ENCODE measurements at regions not wholly inside any gene's neighbourhood (a gene's known extent, or its start where the extent isn't known, plus 50 kb on each side); places are given as distances from the start of the nearest gene placed in this dataset.

DNA sequence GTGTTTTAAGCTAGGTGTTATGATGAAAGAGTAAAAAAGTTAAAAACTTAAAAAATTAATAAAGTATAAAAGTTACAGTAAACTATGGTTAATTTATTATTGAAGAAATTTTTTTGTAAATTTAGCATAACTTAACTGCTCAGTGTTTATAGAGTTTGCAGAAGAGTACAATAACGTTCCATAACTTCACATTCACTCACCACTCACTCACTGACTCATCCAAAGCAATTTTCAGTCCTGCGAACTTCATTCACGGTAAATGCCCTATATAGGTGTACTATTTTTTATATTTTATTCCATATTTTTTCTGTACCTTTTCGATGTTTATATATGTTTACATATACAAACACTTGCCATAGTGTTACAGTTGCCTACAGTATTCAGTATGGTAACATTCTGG, 694.8 kb upstream of the SLC39A10 start:
- no peaks in the 10 kb centered on the region; a peak in 1 of 4 replicates for H3K36me3 ChIP-seq (ENCODE audit: control insufficient read depth in 2 of 2, insufficient read depth in 2 of 2, low read length in 1 of 2)
- ChIA-PET CTCF (no interaction called here), RAD21 (ENCODE audit: unreplicated experiment) (no interaction called here), SMC1A (ENCODE audit: uncharacterized antibody, unreplicated experiment) (no interaction called here), POLR2A (no interaction called here)
- BruUV-seq (replicated peaks): no TSS peak
- H3K27ac ChIP-seq (ENCODE audit: control insufficient read depth, insufficient read depth): no peak overlapping the region
- H3K79me2 ChIP-seq (ENCODE audit: control insufficient read depth, insufficient read depth, low read length): no peaks in the 10 kb centered on the region
- no peaks in the 10 kb centered on the region for H3K9me3 ChIP-seq (replicated peaks; ENCODE audit: control insufficient read depth, insufficient read depth, low read length)
- TF ChIP-seq FOXK2 (IDR thresholded peaks at IDR 0.05) (no peak), DPF2 (IDR thresholded peaks at IDR 0.05) (no peak), EGR1 (IDR thresholded peaks at IDR 0.05; ENCODE audit: borderline replicate concordance in 1 of 2, low read depth in 2 of 2, low read length in 2 of 2) (no peak), ZNF274 (IDR thresholded peaks at IDR 0.05; ENCODE audit: insufficient read depth, insufficient read length) (no peak), NR2C2 (IDR thresholded peaks at IDR 0.05; ENCODE audit: borderline replicate concordance, control insufficient read depth, insufficient read length, low read depth) (no peak), TCF7 (IDR thresholded peaks at IDR 0.05; ENCODE audit: borderline replicate concordance) (no peak), ESRRA (IDR thresholded peaks at IDR 0.05; ENCODE audit: low read length) (no peak), MEF2A (IDR thresholded peaks at IDR 0.05; ENCODE audit: insufficient read depth, low read depth, low read length) (no peak), KDM1A (IDR thresholded peaks at IDR 0.05; ENCODE audit: borderline replicate concordance) (no peak), CHD2 (IDR thresholded peaks at IDR 0.05; ENCODE audit: borderline replicate concordance, low read depth, low read length) (no peak), CREB1 (IDR thresholded peaks at IDR 0.05; ENCODE audit: low read depth) (no peak), NFIC (IDR thresholded peaks at IDR 0.05; ENCODE audit: low read depth, low read length) (no peak), CHD1 (IDR thresholded peaks at IDR 0.05; ENCODE audit: low read depth, low read length) (no peak), NBN (IDR thresholded peaks at IDR 0.05) (no peak), ETV6 (conservative IDR thresholded peaks at IDR 0.05 in 1 of 2, IDR thresholded peaks at IDR 0.05 in 1 of 2; ENCODE audit: borderline replicate concordance in 1 of 2, low read depth in 1 of 2) (no peak), BRCA1 (IDR thresholded peaks at IDR 0.05; ENCODE audit: low read depth, low read length) (no peak), POU2F2 (IDR thresholded peaks at IDR 0.05; ENCODE audit: borderline replicate concordance, low read depth, low read length) (no peak)
- TF ChIP-seq, protein P1, sequence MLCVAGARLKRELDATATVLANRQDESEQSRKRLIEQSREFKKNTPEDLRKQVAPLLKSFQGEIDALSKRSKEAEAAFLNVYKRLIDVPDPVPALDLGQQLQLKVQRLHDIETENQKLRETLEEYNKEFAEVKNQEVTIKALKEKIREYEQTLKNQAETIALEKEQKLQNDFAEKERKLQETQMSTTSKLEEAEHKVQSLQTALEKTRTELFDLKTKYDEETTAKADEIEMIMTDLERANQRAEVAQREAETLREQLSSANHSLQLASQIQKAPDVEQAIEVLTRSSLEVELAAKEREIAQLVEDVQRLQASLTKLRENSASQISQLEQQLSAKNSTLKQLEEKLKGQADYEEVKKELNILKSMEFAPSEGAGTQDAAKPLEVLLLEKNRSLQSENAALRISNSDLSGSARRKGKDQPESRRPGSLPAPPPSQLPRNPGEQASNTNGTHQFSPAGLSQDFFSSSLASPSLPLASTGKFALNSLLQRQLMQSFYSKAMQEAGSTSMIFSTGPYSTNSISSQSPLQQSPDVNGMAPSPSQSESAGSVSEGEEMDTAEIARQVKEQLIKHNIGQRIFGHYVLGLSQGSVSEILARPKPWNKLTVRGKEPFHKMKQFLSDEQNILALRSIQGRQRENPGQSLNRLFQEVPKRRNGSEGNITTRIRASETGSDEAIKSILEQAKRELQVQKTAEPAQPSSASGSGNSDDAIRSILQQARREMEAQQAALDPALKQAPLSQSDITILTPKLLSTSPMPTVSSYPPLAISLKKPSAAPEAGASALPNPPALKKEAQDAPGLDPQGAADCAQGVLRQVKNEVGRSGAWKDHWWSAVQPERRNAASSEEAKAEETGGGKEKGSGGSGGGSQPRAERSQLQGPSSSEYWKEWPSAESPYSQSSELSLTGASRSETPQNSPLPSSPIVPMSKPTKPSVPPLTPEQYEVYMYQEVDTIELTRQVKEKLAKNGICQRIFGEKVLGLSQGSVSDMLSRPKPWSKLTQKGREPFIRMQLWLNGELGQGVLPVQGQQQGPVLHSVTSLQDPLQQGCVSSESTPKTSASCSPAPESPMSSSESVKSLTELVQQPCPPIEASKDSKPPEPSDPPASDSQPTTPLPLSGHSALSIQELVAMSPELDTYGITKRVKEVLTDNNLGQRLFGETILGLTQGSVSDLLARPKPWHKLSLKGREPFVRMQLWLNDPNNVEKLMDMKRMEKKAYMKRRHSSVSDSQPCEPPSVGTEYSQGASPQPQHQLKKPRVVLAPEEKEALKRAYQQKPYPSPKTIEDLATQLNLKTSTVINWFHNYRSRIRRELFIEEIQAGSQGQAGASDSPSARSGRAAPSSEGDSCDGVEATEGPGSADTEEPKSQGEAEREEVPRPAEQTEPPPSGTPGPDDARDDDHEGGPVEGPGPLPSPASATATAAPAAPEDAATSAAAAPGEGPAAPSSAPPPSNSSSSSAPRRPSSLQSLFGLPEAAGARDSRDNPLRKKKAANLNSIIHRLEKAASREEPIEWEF (IDR thresholded peaks at IDR 0.05; ENCODE audit: insufficient replicate concordance, low read depth, low read length): no peak
- TF ChIP-seq, protein P2, sequence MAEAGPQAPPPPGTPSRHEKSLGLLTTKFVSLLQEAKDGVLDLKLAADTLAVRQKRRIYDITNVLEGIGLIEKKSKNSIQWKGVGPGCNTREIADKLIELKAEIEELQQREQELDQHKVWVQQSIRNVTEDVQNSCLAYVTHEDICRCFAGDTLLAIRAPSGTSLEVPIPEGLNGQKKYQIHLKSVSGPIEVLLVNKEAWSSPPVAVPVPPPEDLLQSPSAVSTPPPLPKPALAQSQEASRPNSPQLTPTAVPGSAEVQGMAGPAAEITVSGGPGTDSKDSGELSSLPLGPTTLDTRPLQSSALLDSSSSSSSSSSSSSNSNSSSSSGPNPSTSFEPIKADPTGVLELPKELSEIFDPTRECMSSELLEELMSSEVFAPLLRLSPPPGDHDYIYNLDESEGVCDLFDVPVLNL (IDR thresholded peaks at IDR 0.05; ENCODE audit: low read depth, low read length): no peak
- in situ Hi-C loops (cut with MboI) (no loop called here), intact Hi-C loops (cut with micrococcal nuclease; ENCODE audit: unreplicated experiment) (no loop called here)
- H3K9ac ChIP-seq (ENCODE audit: control insufficient read depth, insufficient read depth, low read length): no peak overlapping the region
- no peak for ATAC-seq
- WGBS (ENCODE audit: insufficient coverage, insufficient replicate concordance, low lambda C conversion rate, missing lambda C conversion rate): 31% methylated on average over 4 of the region's 4 CpGs
- H2AFZ ChIP-seq (ENCODE audit: control insufficient read depth, low read depth, low read length): no peak overlapping the region
- no peak overlapping the region for H3K4me3 ChIP-seq
- FAIRE-seq: no peak
- H3K27me3 ChIP-seq (replicated peaks in 1 of 2; ENCODE audit: control insufficient read depth in 2 of 2, insufficient read depth in 2 of 2, low read length in 1 of 2): no peaks in the 10 kb centered on the region
- H4K20me1 ChIP-seq (ENCODE audit: control insufficient read depth, insufficient read depth): no peaks in the 10 kb centered on the region
- no peak for DNase-seq (ENCODE audit: low read depth, low spot score)
- H3K4me1 ChIP-seq (ENCODE audit: control insufficient read depth, insufficient read depth, low read length): no peaks in the 10 kb centered on the region
- H3K4me2 ChIP-seq (ENCODE audit: control insufficient read depth, insufficient read depth): no peak overlapping the region

All from GM12878 (cell line).